ENCODE measurements at regions not wholly inside any gene's neighbourhood (a gene's known extent, or its start where the extent isn't known, plus 50 kb on each side); places are given as distances from the start of the nearest gene placed in this dataset.

GRCh38 chr16:11474617-11475291 lies 112.0 kb downstream of the LITAF start:
- H3K27ac ChIP-seq (ENCODE audit: low read depth, low read length, poor library complexity, severe bottlenecking) = no peak overlapping the region
- no peaks in the 10 kb centered on the region for H3K4me1 ChIP-seq (ENCODE audit: insufficient read depth, low read length, poor library complexity, severe bottlenecking)
- no peaks in the 10 kb centered on the region for H3K9me3 ChIP-seq (ENCODE audit: low read depth, low read length, poor library complexity, severe bottlenecking)
- no peaks in the 10 kb centered on the region for H3K36me3 ChIP-seq (ENCODE audit: insufficient read depth, low read length, poor library complexity, severe bottlenecking)
- ChIA-PET CTCF (no interaction called here), POLR2A (ENCODE audit: low non-redundant PET) (no interaction called here)
- no TSS peak for BruUV-seq (replicated peaks)
- no peak for DNase-seq (ENCODE audit: low spot score)
- intact Hi-C loops (cut with micrococcal nuclease; ENCODE audit: unreplicated experiment) = no loop called here
- TF ChIP-seq EZH2 (IDR thresholded peaks at IDR 0.05; ENCODE audit: borderline replicate concordance, low read depth, low read length, poor library complexity, severe bottlenecking) (no peak), CTCF (conservative IDR thresholded peaks at IDR 0.05; ENCODE audit: low read depth, low read length) (no peak)
- H3K4me3 ChIP-seq (ENCODE audit: low read depth, low read length, poor library complexity, severe bottlenecking) = no peak overlapping the region
- H3K27me3 ChIP-seq (replicated peaks; ENCODE audit: insufficient read depth, low read depth, low read length, poor library complexity) = peaks cover 4% of the 10 kb centered on the region

GRCh38 chr16:11475896-11476630 lies 110.7 kb downstream of the LITAF start:
- no peak for TF ChIP-seq EZH2 (IDR thresholded peaks at IDR 0.05; ENCODE audit: borderline replicate concordance, low read depth, low read length, poor library complexity, severe bottlenecking)
- no peak for TF ChIP-seq CTCF (conservative IDR thresholded peaks at IDR 0.05; ENCODE audit: low read depth, low read length)
- Histone ChIP-seq H3K27ac (ENCODE audit: low read depth, low read length, poor library complexity, severe bottlenecking) (no peak overlapping the region), H3K27me3 (replicated peaks; ENCODE audit: insufficient read depth, low read depth, low read length, poor library complexity) (peaks cover 4% of the 10 kb centered on the region), H3K4me1 (ENCODE audit: insufficient read depth, low read length, poor library complexity, severe bottlenecking) (no peaks in the 10 kb centered on the region), H3K36me3 (ENCODE audit: insufficient read depth, low read length, poor library complexity, severe bottlenecking) (no peaks in the 10 kb centered on the region), H3K4me3 (ENCODE audit: low read depth, low read length, poor library complexity, severe bottlenecking) (no peak overlapping the region), H3K9me3 (ENCODE audit: low read depth, low read length, poor library complexity, severe bottlenecking) (peaks cover 5% of the 10 kb centered on the region)
- POLR2A ChIA-PET (ENCODE audit: low non-redundant PET) = no interaction called here
- CTCF ChIA-PET = no interaction called here
- intact Hi-C loops (cut with micrococcal nuclease; ENCODE audit: unreplicated experiment) = no loop called here
- BruUV-seq (replicated peaks) = no TSS peak
- no peak for DNase-seq (ENCODE audit: low spot score)

GRCh38 chr16:11476676-11477075 lies 110.0 kb downstream of the LITAF start:
- Histone ChIP-seq H3K27ac (ENCODE audit: low read depth, low read length, poor library complexity, severe bottlenecking) (no peak overlapping the region), H3K9me3 (ENCODE audit: low read depth, low read length, poor library complexity, severe bottlenecking) (peaks cover 5% of the 10 kb centered on the region), H3K4me3 (ENCODE audit: low read depth, low read length, poor library complexity, severe bottlenecking) (no peak overlapping the region), H3K36me3 (ENCODE audit: insufficient read depth, low read length, poor library complexity, severe bottlenecking) (no peaks in the 10 kb centered on the region), H3K27me3 (replicated peaks; ENCODE audit: insufficient read depth, low read depth, low read length, poor library complexity) (peaks cover 4% of the 10 kb centered on the region), H3K4me1 (ENCODE audit: insufficient read depth, low read length, poor library complexity, severe bottlenecking) (no peaks in the 10 kb centered on the region)
- BruUV-seq (replicated peaks) = no TSS peak
- ChIA-PET CTCF (no interaction called here), POLR2A (ENCODE audit: low non-redundant PET) (no interaction called here)
- TF ChIP-seq CTCF (conservative IDR thresholded peaks at IDR 0.05; ENCODE audit: low read depth, low read length) = no peak
- TF ChIP-seq EZH2 (IDR thresholded peaks at IDR 0.05; ENCODE audit: borderline replicate concordance, low read depth, low read length, poor library complexity, severe bottlenecking) = no peak
- DNase-seq (ENCODE audit: low spot score) = no peak
- intact Hi-C loops (cut with micrococcal nuclease; ENCODE audit: unreplicated experiment) = no loop called here

Data from A673 (cell line).